Astrocyte (in vitro differentiated cells and primary cell): ENCODE measurements at regions not wholly inside any gene's neighbourhood (a gene's known extent, or its start where the extent isn't known, plus 50 kb on each side); places are given as distances from the start of the nearest gene placed in this dataset.

Experiments used
- DNase-seq: peaks from one replicate; pipeline ENCODE4 v3.0.0-alpha.2; 2010; ENCODE audit warnings: low read depth
- FAIRE-seq: peaks from 2 replicates; lab custom pipeline; 2011; peaks lifted over from hg19 to GRCh38; lab: Jason Lieb, UNC
- H2AFZ ChIP-seq: 2 replicates; pipeline ENCODE4 v1.6.0; 2012; ENCODE audit warnings: low read depth, low read length, inconsistent platforms
- H3K27ac ChIP-seq: 2 replicates; pipeline ENCODE4 v1.5.1; 2011; ENCODE audit warnings: low read depth, low read length, inconsistent platforms
- H3K27me3 ChIP-seq: 2 replicates; pipeline ENCODE4 v1.6.0; 2011; ENCODE audit warnings: low read length, inconsistent platforms; ENCODE audit not compliant: insufficient read depth
- H3K36me3 ChIP-seq: 2 replicates; pipeline ENCODE4 v1.5.1; 2011; ENCODE audit warnings: low read length, inconsistent platforms; ENCODE audit not compliant: insufficient read depth
- H3K4me1 ChIP-seq: 2 replicates; pipeline ENCODE4 v1.5.1; 2011; ENCODE audit warnings: low read length, inconsistent platforms; ENCODE audit not compliant: insufficient read depth
- H3K4me2 ChIP-seq: 2 replicates; pipeline ENCODE4 v1.6.0; 2012; ENCODE audit warnings: low read length, inconsistent platforms
- H3K4me3 ChIP-seq: 2 replicates; pipeline ENCODE4 v1.5.1; 2011; ENCODE audit warnings: low read depth, mild to moderate bottlenecking, low read length, inconsistent platforms; ENCODE audit not compliant: insufficient read depth
- H3K79me2 ChIP-seq: 2 replicates; pipeline ENCODE4 v1.6.0; 2012; ENCODE audit warnings: mild to moderate bottlenecking, low read length, inconsistent platforms; ENCODE audit not compliant: insufficient read depth
- H3K9ac ChIP-seq: 2 replicates; pipeline ENCODE4 v1.6.0; 2012; ENCODE audit warnings: mild to moderate bottlenecking, low read length, inconsistent platforms
- H3K9me3 ChIP-seq: 2 replicates; pipeline ENCODE4 v1.5.1; 2012; ENCODE audit warnings: low read depth, mild to moderate bottlenecking, low read length, inconsistent platforms; ENCODE audit not compliant: insufficient read depth
- H4K20me1 ChIP-seq: 2 replicates; pipeline ENCODE4 v1.6.0; 2012; ENCODE audit warnings: low read length, inconsistent platforms; ENCODE audit not compliant: insufficient read depth
- H3K27ac Mint-ChIP-seq: one replicate; pipeline ENCODE4 v1.8.0; 2021; ENCODE audit warnings: mild to moderate bottlenecking, mixed read lengths; ENCODE audit not compliant: unreplicated experiment
- H3K27me3 Mint-ChIP-seq: one replicate; pipeline ENCODE4 v1.8.0; 2021; ENCODE audit warnings: low read depth, mixed read lengths; ENCODE audit not compliant: unreplicated experiment
- H3K36me3 Mint-ChIP-seq: one replicate; pipeline ENCODE4 v1.8.0; 2021; ENCODE audit warnings: low read depth, mixed read lengths; ENCODE audit not compliant: unreplicated experiment
- H3K4me1 Mint-ChIP-seq: one replicate; pipeline ENCODE4 v1.8.0; 2021; ENCODE audit warnings: low read depth, mixed read lengths; ENCODE audit not compliant: unreplicated experiment
- H3K4me3 Mint-ChIP-seq: one replicate; pipeline ENCODE4 v1.8.0; 2021; ENCODE audit warnings: mild to moderate bottlenecking, moderate library complexity, mixed read lengths; ENCODE audit not compliant: unreplicated experiment
- H3K9me3 Mint-ChIP-seq: one replicate; pipeline ENCODE4 v1.8.0; 2021; ENCODE audit warnings: mild to moderate bottlenecking, mixed read lengths; ENCODE audit not compliant: unreplicated experiment
- CTCF ChIP-seq: IDR thresholded peaks from 2 replicates; pipeline ENCODE4 v1.5.1; 2011; ENCODE audit warnings: low read depth, mild to moderate bottlenecking, inconsistent platforms, low read length, moderate library complexity; ENCODE audit not compliant: insufficient read depth
- EZH2 ChIP-seq: IDR thresholded peaks from 2 replicates; pipeline ENCODE4 v1.6.1; 2012; ENCODE audit warnings: mild to moderate bottlenecking, low read length, inconsistent platforms; ENCODE audit not compliant: insufficient read depth

- FAIRE-seq (no peak), DNase-seq (no peak)
- H2AFZ ChIP-seq: no peak overlapping the region
- no peaks in the 10 kb centered on the region for H3K4me1 ChIP-seq
- no peaks in the 10 kb centered on the region for H3K79me2 ChIP-seq
- no peak overlapping the region for H3K9ac ChIP-seq
- no peaks in the 10 kb centered on the region for H3K36me3 Mint-ChIP-seq
- no peak overlapping the region for H3K27ac ChIP-seq
- H3K4me3 Mint-ChIP-seq: no peak overlapping the region
- no peaks in the 10 kb centered on the region for H3K27me3 Mint-ChIP-seq
- no peaks in the 10 kb centered on the region for H3K36me3 ChIP-seq
- H3K27me3 ChIP-seq: peaks cover 5% of the 10 kb centered on the region
- no peak overlapping the region for H3K4me3 ChIP-seq
- H3K27ac Mint-ChIP-seq: no peak overlapping the region
- H3K9me3 ChIP-seq: no peaks in the 10 kb centered on the region
- H3K9me3 Mint-ChIP-seq: no peaks in the 10 kb centered on the region
- no peak overlapping the region for H3K4me2 ChIP-seq
- peaks cover 2% of the 10 kb centered on the region for H3K4me1 Mint-ChIP-seq
- H4K20me1 ChIP-seq: no peaks in the 10 kb centered on the region
- TF ChIP-seq EZH2 (no peak), CTCF (no peak)
These were observed 362.3 kb upstream of the KIF2A start for GRCh38 chr5:61943713-61944112.

DNA sequence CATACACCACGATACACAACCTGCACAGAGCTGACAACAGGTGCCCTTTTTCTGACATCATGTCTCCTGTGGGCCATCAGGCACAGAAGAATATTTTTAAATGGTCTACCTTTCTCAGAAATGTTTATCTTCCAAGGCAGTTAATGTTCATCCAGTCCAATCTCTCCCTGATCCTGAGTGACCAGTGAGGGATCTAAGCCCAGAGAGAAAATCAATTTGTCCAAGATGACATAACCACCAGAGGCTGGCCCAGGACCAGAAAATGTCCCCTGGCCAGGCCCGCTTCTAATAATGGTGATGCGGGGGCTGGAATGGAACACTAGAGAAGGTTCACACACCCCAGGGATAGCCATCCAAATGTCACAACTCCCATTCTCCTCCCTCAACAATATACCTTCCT, 357.9 kb upstream of the KIF2A start:
- Histone ChIP-seq H2AFZ (no peak overlapping the region), H3K4me1 (no peaks in the 10 kb centered on the region), H3K4me3 (no peak overlapping the region), H3K79me2 (no peaks in the 10 kb centered on the region), H3K27me3 (peaks cover 3% of the 10 kb centered on the region), H3K9ac (no peak overlapping the region), H3K36me3 (no peaks in the 10 kb centered on the region), H3K27ac (no peak overlapping the region), H3K4me2 (no peak overlapping the region), H4K20me1 (no peaks in the 10 kb centered on the region), H3K9me3 (no peaks in the 10 kb centered on the region)
- no peak overlapping the region for H3K4me3 Mint-ChIP-seq
- no peak for DNase-seq
- H3K27ac Mint-ChIP-seq: no peak overlapping the region
- TF ChIP-seq CTCF (no peak), EZH2 (no peak)
- peaks cover 3% of the 10 kb centered on the region for H3K9me3 Mint-ChIP-seq
- FAIRE-seq: no peak
- H3K36me3 Mint-ChIP-seq: no peaks in the 10 kb centered on the region
- no peaks in the 10 kb centered on the region for H3K27me3 Mint-ChIP-seq
- no peaks in the 10 kb centered on the region for H3K4me1 Mint-ChIP-seq

DNA sequence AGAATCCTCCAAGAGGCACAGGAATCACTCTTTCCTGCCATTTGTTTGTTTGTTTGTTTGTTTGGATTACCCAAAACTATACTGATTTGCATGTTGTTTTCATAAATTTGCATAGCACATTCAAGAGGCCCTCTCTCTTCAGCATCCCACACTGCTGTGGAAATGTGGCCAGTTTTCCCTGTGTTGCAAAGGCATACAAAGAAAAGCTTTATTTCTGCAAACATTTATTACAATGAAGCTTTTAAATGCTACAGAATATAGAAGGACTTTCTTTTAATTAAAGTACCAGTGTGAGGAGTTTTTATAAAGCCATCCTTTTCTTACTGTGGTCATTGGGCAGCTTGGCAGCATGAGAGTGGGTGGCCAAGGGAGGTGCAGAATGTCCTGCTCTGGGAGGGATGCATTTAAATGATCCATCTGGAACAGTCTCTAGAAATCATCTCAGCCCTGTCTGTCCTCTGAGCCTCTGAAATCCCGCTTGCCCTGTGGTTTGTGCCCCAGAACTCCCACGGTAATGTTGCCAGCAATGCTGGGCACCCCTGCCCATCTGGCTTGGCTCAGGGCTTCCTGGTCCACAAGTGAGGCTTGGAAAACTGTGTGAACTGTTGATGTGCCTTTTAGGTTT, 356.8 kb upstream of the KIF2A start:
- Mint-ChIP-seq H3K36me3 (no peaks in the 10 kb centered on the region), H3K27me3 (no peaks in the 10 kb centered on the region), H3K9me3 (peaks cover 3% of the 10 kb centered on the region), H3K4me3 (no peak overlapping the region), H3K4me1 (no peaks in the 10 kb centered on the region), H3K27ac (no peak overlapping the region)
- H3K4me2 ChIP-seq: no peak overlapping the region
- no peak for TF ChIP-seq EZH2
- no peak for TF ChIP-seq CTCF
- no peak for DNase-seq
- no peak for FAIRE-seq
- H3K4me3 ChIP-seq: no peak overlapping the region
- no peak overlapping the region for H2AFZ ChIP-seq
- H3K4me1 ChIP-seq: no peaks in the 10 kb centered on the region
- H3K27ac ChIP-seq: no peak overlapping the region
- H4K20me1 ChIP-seq: no peaks in the 10 kb centered on the region
- no peaks in the 10 kb centered on the region for H3K9me3 ChIP-seq
- no peak overlapping the region for H3K9ac ChIP-seq
- peaks cover 3% of the 10 kb centered on the region for H3K27me3 ChIP-seq
- H3K79me2 ChIP-seq: no peaks in the 10 kb centered on the region
- H3K36me3 ChIP-seq: no peaks in the 10 kb centered on the region
